ENCODE measurements at regions not wholly inside any gene's neighbourhood (a gene's known extent, or its start where the extent isn't known, plus 50 kb on each side); places are given as distances from the start of the nearest gene placed in this dataset.

- DNase-seq = no peak
Observed at GRCh38 chr1:87620807-87621206, 292.1 kb downstream of the LMO4 start.

- no peak for DNase-seq
Observed at GRCh38 chr1:87629673-87630072, 301.0 kb downstream of the LMO4 start.

GRCh38 chr1:87632232-87632631, 303.6 kb downstream of the LMO4 start:
- no peak for DNase-seq

- DNase-seq = no peak
Observed at GRCh38 chr1:87636198-87636892, 307.7 kb downstream of the LMO4 start.

DNA sequence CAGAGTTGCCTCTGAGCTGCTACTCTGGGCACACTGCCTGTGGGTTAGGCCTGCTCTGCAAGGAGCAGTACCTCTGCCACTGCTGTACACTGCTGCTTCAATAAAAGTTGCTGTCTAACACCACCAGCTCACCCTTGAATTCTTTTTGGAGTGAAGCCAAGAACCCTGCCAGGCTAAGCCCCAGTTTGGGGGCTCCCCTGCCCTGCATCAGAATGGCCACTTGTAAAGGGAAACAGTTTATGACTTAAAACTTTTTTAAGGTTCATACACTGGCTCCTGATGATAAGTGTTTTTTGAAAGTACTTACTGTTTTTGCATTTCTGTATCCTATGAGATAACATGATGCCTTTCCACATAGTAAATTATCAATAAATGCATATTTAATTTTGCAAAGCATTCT, 310.0 kb downstream of the LMO4 start:
- no peak for DNase-seq

GRCh38 chr1:87641996-87642395, 313.3 kb downstream of the LMO4 start:
- no peak for DNase-seq

DNA sequence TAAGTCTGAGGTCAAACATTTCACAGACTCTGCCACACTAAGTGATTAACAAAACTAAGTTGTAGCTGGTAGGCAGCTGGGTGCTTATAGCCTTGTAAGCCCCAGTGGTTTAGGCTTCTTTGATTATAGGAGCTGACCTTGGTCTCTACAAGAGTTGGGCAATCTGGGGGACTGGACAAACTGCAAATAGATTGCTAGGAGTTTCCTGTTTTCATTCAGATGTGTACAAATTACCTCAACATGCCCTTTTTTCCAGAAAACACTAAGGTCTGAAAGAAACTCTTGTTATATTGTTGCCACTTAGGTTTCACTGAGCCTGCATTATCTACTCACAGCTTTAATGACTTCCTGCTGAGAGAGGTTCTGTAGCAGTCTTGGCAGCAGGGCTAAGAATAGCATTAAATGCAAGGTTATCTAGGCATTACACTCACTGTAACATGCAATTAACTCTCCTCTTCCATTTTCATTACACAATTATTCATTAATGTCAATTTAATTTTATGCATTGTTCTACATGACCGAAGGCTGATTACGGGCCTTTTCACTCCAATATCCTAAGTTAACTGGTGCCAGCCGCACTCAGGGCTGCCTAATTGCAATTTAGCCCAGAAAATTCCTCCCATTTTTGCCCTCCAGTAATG, 314.0 kb downstream of the LMO4 start:
- no peak for DNase-seq

GRCh38 chr1:87644033-87644578, 315.4 kb downstream of the LMO4 start:
- DNase-seq = no peak

GRCh38 chr1:87644579-87645190, 316.0 kb downstream of the LMO4 start:
- DNase-seq = no peak

DNA sequence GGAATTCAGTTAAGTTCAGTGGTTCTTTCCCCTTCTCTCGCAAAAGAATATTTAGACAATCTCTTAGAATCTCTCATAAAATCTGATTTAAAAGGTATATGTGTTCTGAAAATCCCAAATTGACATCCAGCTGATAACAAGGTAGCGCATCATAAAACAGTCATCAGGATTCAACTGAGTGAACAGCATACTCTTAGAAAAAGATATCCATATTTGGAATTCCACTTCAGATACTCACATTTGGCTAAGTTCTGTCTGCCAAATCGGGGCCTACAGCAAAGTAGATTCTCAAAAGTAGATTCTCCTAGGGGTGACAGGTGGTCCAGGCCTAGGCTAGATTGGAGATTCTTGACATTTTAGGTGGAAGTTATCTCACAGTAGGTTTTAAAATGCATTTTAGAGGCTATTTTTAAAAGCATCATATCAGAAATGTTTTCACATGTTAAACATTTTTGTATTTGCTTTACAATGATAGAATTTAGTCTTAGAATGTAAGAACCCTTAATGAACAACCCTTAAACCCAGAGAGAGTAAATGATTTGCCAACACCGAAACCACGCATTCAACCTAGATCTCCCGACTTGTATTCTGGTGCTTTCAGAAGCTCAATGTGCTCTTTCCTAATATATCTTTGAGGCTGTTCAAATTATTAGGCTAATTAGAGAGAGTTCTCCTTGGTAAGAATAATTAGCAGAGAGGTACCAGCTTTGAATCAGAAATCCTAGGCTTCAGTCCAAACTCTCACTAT, 318.9 kb downstream of the LMO4 start:
- DNase-seq = no peak

DNA sequence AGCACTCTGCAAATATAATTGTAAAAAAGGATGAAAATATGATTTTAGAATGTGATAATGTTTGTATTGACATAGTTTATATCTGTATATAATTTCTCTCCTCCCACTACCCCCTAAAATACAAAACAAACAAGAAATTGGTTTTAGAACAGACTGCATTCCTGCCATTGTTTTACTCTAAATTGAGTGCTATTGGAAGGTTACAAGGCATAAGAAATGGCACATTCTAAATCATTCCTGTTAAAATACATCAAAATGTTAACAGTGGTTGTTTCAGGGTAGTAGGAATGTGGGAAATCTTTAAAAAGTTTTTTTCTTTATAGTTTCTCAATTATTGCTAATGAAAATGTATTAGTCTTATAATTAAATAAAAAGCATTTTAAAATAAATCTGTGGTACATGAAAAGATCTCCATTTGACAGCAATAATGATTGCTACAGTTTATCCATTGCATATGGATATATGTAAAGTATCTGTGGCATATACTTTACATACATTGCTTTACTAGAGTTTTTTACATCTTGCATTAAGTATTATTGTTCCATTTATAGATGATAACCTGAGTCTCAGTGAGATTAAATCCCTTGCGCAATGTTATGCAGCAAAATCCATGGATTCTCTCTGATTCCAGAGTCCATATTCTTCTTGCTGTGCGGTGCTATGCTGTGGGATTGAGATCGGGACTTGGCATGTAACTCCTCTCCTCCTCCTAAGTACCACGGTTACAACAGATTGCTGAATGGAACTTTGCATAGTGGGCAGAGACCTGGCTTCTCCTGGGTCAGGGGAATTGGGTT, 319.8 kb downstream of the LMO4 start:
- DNase-seq = no peak

DNA sequence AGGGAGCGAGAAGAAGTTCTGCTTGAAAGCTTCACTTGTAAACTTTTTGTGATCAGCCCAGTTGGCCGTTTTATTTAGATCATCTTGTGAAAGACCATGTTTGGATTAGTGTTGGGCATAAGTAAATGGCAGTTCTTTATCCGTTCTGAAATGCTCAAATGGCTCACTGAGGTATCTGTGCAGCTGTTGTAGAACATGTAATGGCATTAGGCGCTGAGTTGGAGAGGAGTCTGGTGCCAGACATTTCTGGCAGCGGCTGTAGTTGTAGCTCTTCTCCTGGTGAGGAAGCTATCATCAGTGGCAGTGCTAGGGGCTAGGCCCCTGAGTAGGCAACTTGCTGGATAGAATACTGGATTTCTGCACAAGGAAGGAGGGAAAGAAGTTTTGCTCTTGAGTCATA, 321.6 kb downstream of the LMO4 start:
- DNase-seq = no peak

DNA sequence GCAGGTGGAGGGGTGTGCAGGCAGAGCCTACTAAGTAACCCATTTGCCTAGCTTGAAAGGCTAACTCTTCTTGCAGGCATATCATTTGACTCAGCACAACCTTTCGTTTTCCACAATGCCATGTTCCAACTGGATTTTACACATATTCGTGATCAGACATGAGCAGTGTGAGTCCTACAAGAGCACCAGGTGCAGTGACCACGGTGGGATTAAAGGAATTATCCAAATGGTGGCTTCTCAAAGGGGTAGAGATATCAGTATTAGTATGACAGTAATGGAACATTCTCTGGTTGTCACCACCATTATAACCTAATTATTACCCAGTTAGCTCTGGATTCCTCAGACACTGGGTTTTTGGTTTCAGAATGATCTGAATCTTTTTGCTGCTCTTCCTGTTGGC, 323.5 kb downstream of the LMO4 start:
- no peak for DNase-seq

GRCh38 chr1:87665151-87665550, 336.5 kb downstream of the LMO4 start:
- no peak for DNase-seq

DNA sequence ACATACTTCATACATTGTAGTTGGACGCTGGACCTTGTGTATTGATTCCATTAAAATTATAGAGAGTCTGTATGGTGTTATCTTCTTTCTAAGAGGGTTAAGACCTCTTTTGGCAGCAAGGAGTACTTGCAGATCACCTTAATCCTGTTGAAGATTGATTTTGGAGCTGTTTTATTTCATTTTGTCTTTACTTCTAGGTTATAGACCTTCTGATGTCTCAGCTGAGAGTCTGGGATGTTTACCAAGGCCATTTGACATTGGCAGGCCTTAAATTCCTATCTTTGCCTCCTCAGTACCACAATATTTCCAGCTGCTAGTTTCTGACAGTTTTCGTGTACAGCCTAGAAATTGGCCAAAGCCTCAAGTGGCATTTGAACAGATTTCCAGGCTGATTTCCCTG, 338.0 kb downstream of the LMO4 start:
- no peak for DNase-seq

- DNase-seq = no peak
Observed at GRCh38 chr1:87669674-87670073, 341.0 kb downstream of the LMO4 start.

GRCh38 chr1:87673309-87673708, 344.6 kb downstream of the LMO4 start:
- DNase-seq = peak; percentile 9

DNA sequence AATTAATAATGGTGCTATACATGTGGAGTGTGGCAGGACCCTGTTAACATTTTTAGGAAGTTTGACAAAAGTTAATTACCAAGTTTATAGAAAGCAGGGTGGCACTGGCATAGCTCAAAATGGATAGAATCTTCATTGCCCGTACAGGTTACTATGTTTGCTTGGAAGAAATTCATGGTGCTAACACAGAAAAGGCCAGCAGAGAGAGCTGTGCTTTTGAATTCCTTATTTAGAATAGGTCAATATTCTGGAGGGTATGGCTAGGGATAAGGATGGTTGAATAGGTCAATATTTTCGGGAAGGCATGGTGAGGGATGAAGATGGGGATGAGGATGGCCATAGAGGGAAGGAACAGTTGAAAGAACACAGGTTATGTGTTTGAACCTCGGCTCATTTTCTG, 345.1 kb downstream of the LMO4 start:
- DNase-seq = no peak

- no peak for DNase-seq
Observed at GRCh38 chr1:87674791-87675190, 346.1 kb downstream of the LMO4 start.

DNA sequence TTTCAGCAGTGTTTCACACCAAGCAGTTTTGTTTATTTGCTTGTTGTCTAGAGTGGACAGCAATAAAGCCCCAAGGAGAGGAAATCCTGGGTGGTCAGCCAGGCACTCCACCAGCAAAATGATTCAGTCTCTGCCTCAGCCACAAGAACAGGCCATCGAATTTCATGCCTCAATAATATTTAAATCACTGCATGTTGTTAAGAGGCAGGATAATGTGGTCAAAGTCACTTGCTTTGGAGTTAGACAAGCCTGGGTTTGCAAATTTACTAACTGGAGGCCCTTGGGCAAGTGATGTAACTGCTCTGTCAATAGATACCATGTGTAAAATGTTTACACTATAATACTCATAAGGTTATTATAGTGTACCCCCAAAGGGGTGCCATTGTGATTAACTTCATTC, 349.6 kb downstream of the LMO4 start:
- no peak for DNase-seq

DNA sequence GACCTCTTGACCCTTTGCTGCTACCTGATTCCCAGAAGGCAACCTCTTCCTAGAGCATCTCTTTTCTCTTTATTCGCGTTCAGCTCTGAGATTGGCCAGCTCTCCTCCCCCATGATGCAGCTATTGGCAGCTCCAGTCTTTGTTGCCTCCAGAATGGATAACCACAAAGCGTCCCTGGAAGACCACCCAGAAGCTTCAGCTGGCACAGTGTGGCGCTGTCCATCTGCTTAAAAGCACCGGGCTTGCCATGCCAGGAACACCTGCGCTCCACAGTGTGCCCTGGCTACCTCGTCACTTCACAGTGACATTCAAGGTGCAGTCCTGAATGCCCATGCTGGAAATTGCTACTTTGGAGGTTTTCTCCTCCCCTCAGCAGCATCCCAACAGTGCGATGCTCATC, 353.9 kb downstream of the LMO4 start:
- DNase-seq = no peak
